PC-3 (cell line): ENCODE measurements at regions not wholly inside any gene's neighbourhood (a gene's known extent, or its start where the extent isn't known, plus 50 kb on each side); places are given as distances from the start of the nearest gene placed in this dataset.

Experiments used
- EZH2 ChIP-seq: fragments of 300-600 bp; sonication (generic); IDR thresholded peaks from one replicate; pipeline ENCODE4 v1.6.1; 2017; ENCODE audit warnings: antibody characterized with exemption, mild to moderate bottlenecking, low read length; ENCODE audit not compliant: unreplicated experiment
- TF ChIP-seq, protein P1 (sequence below): fragments of 300-600 bp; sonication (generic); conservative IDR thresholded peaks from 2 replicates; pipeline ENCODE4 v1.5.1; 2017; ENCODE audit warnings: antibody characterized with exemption, low read depth, mild to moderate bottlenecking, low read length

DNA sequence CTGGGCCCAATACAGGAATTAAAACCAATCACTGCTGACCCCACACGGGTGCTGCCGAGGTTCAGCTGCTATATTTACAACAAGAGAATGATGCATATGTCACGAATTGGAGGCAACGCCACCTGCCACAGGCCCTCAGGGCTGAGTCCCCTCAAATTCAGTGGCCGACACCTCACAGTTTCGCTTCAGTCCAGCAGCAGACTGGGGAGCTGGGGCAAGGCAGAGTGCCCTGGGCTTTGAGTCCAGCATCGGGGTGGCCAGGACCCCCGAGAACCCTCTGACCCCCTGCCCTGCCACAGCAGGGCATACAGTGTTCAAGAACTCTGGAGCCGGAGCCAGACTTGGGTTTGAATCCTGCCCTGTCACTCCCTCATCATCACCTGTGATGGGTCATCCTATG lies 247.2 kb downstream of the CTTN start:
- no peak for TF ChIP-seq EZH2
- TF ChIP-seq, protein P1, sequence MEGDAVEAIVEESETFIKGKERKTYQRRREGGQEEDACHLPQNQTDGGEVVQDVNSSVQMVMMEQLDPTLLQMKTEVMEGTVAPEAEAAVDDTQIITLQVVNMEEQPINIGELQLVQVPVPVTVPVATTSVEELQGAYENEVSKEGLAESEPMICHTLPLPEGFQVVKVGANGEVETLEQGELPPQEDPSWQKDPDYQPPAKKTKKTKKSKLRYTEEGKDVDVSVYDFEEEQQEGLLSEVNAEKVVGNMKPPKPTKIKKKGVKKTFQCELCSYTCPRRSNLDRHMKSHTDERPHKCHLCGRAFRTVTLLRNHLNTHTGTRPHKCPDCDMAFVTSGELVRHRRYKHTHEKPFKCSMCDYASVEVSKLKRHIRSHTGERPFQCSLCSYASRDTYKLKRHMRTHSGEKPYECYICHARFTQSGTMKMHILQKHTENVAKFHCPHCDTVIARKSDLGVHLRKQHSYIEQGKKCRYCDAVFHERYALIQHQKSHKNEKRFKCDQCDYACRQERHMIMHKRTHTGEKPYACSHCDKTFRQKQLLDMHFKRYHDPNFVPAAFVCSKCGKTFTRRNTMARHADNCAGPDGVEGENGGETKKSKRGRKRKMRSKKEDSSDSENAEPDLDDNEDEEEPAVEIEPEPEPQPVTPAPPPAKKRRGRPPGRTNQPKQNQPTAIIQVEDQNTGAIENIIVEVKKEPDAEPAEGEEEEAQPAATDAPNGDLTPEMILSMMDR, result no peak
